ENCODE measurements at regions not wholly inside any gene's neighbourhood (a gene's known extent, or its start where the extent isn't known, plus 50 kb on each side); places are given as distances from the start of the nearest gene placed in this dataset.
"Not testable (repeated sequence)": the region's sequence is repeated elsewhere in the genome, so short reads cannot be mapped to it uniquely, and the experiment has no call there.

GRCh38 chr5:17081142-17081541, 136.3 kb upstream of the BASP1 start (continued):
- no peak for TF ChIP-seq E2F6 (IDR thresholded peaks at IDR 0.05)

- DNase-seq (ENCODE audit: low read depth in 1 of 2, low spot score in 2 of 2); POLR2A ChIA-PET (ENCODE audit: partially characterized antibody); H3K36me3 ChIP-seq (ENCODE audit: control insufficient read depth in 2 of 4, insufficient read depth in 4 of 4, low read length in 3 of 4); H3K9me3 ChIP-seq (ENCODE audit: insufficient read depth in 2 of 2, low read depth in 1 of 2, low read length in 1 of 2); H3K23ac ChIP-seq (ENCODE audit: insufficient read length); H3K79me2 ChIP-seq (ENCODE audit: control insufficient read depth in 1 of 2, insufficient read depth in 2 of 2, low read length in 2 of 2); H3K18ac ChIP-seq (ENCODE audit: extremely low read depth, low read length); H2AFZ ChIP-seq (ENCODE audit: low read length); H3K14ac ChIP-seq (ENCODE audit: insufficient read length); H2AK5ac ChIP-seq (ENCODE audit: low read depth, low read length); H4K20me1 ChIP-seq (replicated peaks in 1 of 2; ENCODE audit: control insufficient read depth in 1 of 2, insufficient read depth in 2 of 2, low read length in 2 of 2); H3K27ac ChIP-seq (ENCODE audit: low read depth, low read length); H3K4me1 ChIP-seq (replicated peaks in 1 of 4; ENCODE audit: control insufficient read depth in 3 of 4, insufficient read depth in 4 of 4, low read length in 3 of 4); H3K23me2 ChIP-seq (ENCODE audit: low read depth, low read length); H3K4me2 ChIP-seq (ENCODE audit: insufficient read depth in 1 of 2, low read depth in 2 of 2, low read length in 2 of 2); H4K8ac ChIP-seq (ENCODE audit: extremely low read depth, insufficient read depth, low read length); H3K56ac ChIP-seq (replicated peaks; ENCODE audit: insufficient read length, low read depth, low read length); H2BK20ac ChIP-seq (ENCODE audit: low read length); FAIRE-seq; H2BK15ac ChIP-seq (ENCODE audit: low read length); H2BK120ac ChIP-seq (replicated peaks; ENCODE audit: low read depth, low read length); H3K4me3 ChIP-seq (ENCODE audit: extremely low read depth in 1 of 4, insufficient read depth in 2 of 4, low read depth in 3 of 4, low read length in 4 of 4); H2BK5ac ChIP-seq (ENCODE audit: low read depth, low read length); H3K27me3 ChIP-seq (replicated peaks in 1 of 4; ENCODE audit: control insufficient read depth in 3 of 4, extremely low read depth in 1 of 4, insufficient read depth in 3 of 4, low read length in 3 of 4); H4K91ac ChIP-seq (replicated peaks; ENCODE audit: insufficient read length, low read length); H3K79me1 ChIP-seq (ENCODE audit: low read depth, low read length); H3K4ac ChIP-seq (replicated peaks; ENCODE audit: insufficient read length, low read depth, low read length); H4K5ac ChIP-seq (ENCODE audit: insufficient read length, low read depth, low read length); H3K9ac ChIP-seq (replicated peaks in 1 of 4; ENCODE audit: extremely low read depth in 1 of 4, low read depth in 3 of 4, low read length in 3 of 4); H2BK12ac ChIP-seq (ENCODE audit: low read depth, low read length): not testable (repeated sequence)
- WGBS, 2 experiments (ENCODE audit: extremely low coverage in 1 of 2, insufficient coverage in 1 of 2, insufficient read length in 1 of 2, insufficient replicate concordance in 2 of 2, low coverage in 1 of 2, low lambda C conversion rate in 2 of 2, missing lambda C conversion rate in 1 of 2): 80% methylated on average over 14 of the region's 29 CpGs; no CpG with 5 or more reads in 1 of the 2 experiments
- CTCF ChIA-PET (ENCODE audit: partially characterized antibody): interaction anchor here (0.5 to 1.0 kb wide), 2 partner anchors 49 to 626 kb away, joined by 3 to 6 read pairs; no protein-coding TSS in a partner anchor
Measured at GRCh38 chr5:17083276-17083675, 134.2 kb upstream of the BASP1 start.

Data from H1 (cell line).